ENCODE measurements at regions not wholly inside any gene's neighbourhood (a gene's known extent, or its start where the extent isn't known, plus 50 kb on each side); places are given as distances from the start of the nearest gene placed in this dataset.

GRCh38 chr1:117782056-117782455 is 147.4 kb downstream of the GDAP2 start:
- TF ChIP-seq POLR2A (IDR thresholded peaks at IDR 0.05), result no peak
- no peak for TF ChIP-seq CTCF (IDR thresholded peaks at IDR 0.05 in 4 of 5, conservative IDR thresholded peaks at IDR 0.05 in 1 of 5)

All from gastrocnemius medialis (tissue), 4 donors.